Activated naive CD4-positive, alpha-beta T cell treated with anti-CD3 and anti-CD28 coated beads, Interleukin-2, amount 50 U/mL, for 24 hours (primary cell): ENCODE measurements at regions not wholly inside any gene's neighbourhood (a gene's known extent, or its start where the extent isn't known, plus 50 kb on each side); places are given as distances from the start of the nearest gene placed in this dataset.

Source experiments
- H3K27ac Mint-ChIP-seq: one replicate; pipeline ENCODE4 v1.8.0; 2021; ENCODE audit warnings: mild to moderate bottlenecking, mixed read lengths
- H3K27me3 Mint-ChIP-seq: one replicate; pipeline ENCODE4 v1.8.0; 2021; ENCODE audit warnings: mixed read lengths
- H3K36me3 Mint-ChIP-seq: one replicate; pipeline ENCODE4 v1.8.0; 2021; ENCODE audit warnings: mixed read lengths
- H3K4me1 Mint-ChIP-seq: one replicate; pipeline ENCODE4 v1.8.0; 2021; ENCODE audit warnings: mixed read lengths
- H3K4me3 Mint-ChIP-seq: one replicate; pipeline ENCODE4 v1.8.0; 2021; ENCODE audit warnings: mild to moderate bottlenecking, mixed read lengths
- H3K9me3 Mint-ChIP-seq: one replicate; pipeline ENCODE4 v1.8.0; 2021; ENCODE audit warnings: mixed read lengths

- no peak overlapping the region for H3K4me3 Mint-ChIP-seq
- H3K36me3 Mint-ChIP-seq: no peaks in the 10 kb centered on the region
- peaks cover 2% of the 10 kb centered on the region for H3K27me3 Mint-ChIP-seq
- no peaks in the 10 kb centered on the region for H3K9me3 Mint-ChIP-seq
- H3K4me1 Mint-ChIP-seq: no peaks in the 10 kb centered on the region
- H3K27ac Mint-ChIP-seq: no peak overlapping the region
Measured at GRCh38 chr13:106263801-106264200, 271.7 kb downstream of the EFNB2 start.

GRCh38 chr13:106262886-106263285 is 272.6 kb downstream of the EFNB2 start:
- Mint-ChIP-seq H3K4me3 (no peak overlapping the region), H3K36me3 (no peaks in the 10 kb centered on the region), H3K4me1 (no peaks in the 10 kb centered on the region), H3K27me3 (peaks cover 2% of the 10 kb centered on the region), H3K27ac (no peak overlapping the region), H3K9me3 (no peaks in the 10 kb centered on the region)

GRCh38 chr13:106261450-106261849 is 274.0 kb downstream of the EFNB2 start:
- H3K27ac Mint-ChIP-seq: no peak overlapping the region

GRCh38 chr13:106260352-106260751 is 275.1 kb downstream of the EFNB2 start:
- Mint-ChIP-seq H3K4me1 (no peaks in the 10 kb centered on the region), H3K4me3 (no peak overlapping the region), H3K9me3 (no peaks in the 10 kb centered on the region), H3K27me3 (peaks cover 2% of the 10 kb centered on the region), H3K36me3 (no peaks in the 10 kb centered on the region), H3K27ac (no peak overlapping the region)

More at GRCh38 chr13:106261450-106261849, 274.0 kb downstream of the EFNB2 start:
- Mint-ChIP-seq H3K36me3 (no peaks in the 10 kb centered on the region), H3K27me3 (peaks cover 2% of the 10 kb centered on the region), H3K4me1 (no peaks in the 10 kb centered on the region), H3K4me3 (no peak overlapping the region), H3K9me3 (no peaks in the 10 kb centered on the region)

GRCh38 chr13:106259928-106260327 is 275.5 kb downstream of the EFNB2 start:
- H3K9me3 Mint-ChIP-seq: no peaks in the 10 kb centered on the region
- no peaks in the 10 kb centered on the region for H3K4me1 Mint-ChIP-seq
- no peak overlapping the region for H3K27ac Mint-ChIP-seq
- H3K36me3 Mint-ChIP-seq: no peaks in the 10 kb centered on the region
- no peak overlapping the region for H3K4me3 Mint-ChIP-seq
- peaks cover 2% of the 10 kb centered on the region for H3K27me3 Mint-ChIP-seq

GRCh38 chr13:106246666-106247188 is 288.7 kb downstream of the EFNB2 start:
- Mint-ChIP-seq H3K36me3 (no peaks in the 10 kb centered on the region), H3K27me3 (no peaks in the 10 kb centered on the region), H3K9me3 (no peaks in the 10 kb centered on the region), H3K27ac (no peak overlapping the region), H3K4me3 (no peak overlapping the region), H3K4me1 (no peaks in the 10 kb centered on the region)

GRCh38 chr13:106246242-106246641 is 289.2 kb downstream of the EFNB2 start:
- Mint-ChIP-seq H3K9me3 (no peaks in the 10 kb centered on the region), H3K4me1 (no peaks in the 10 kb centered on the region), H3K4me3 (no peak overlapping the region), H3K36me3 (no peaks in the 10 kb centered on the region), H3K27ac (no peak overlapping the region), H3K27me3 (no peaks in the 10 kb centered on the region)

GRCh38 chr13:106243011-106243565 is 292.4 kb downstream of the EFNB2 start:
- Mint-ChIP-seq H3K4me3 (no peak overlapping the region), H3K9me3 (no peaks in the 10 kb centered on the region), H3K27me3 (no peaks in the 10 kb centered on the region), H3K36me3 (no peaks in the 10 kb centered on the region), H3K27ac (no peak overlapping the region), H3K4me1 (no peaks in the 10 kb centered on the region)

- Mint-ChIP-seq H3K4me1 (no peaks in the 10 kb centered on the region), H3K4me3 (no peak overlapping the region), H3K36me3 (no peaks in the 10 kb centered on the region), H3K27me3 (no peaks in the 10 kb centered on the region), H3K9me3 (no peaks in the 10 kb centered on the region), H3K27ac (no peak overlapping the region)
Measured at GRCh38 chr13:106241974-106242953, 293.2 kb downstream of the EFNB2 start.

GRCh38 chr13:106238690-106239089 is 296.8 kb downstream of the EFNB2 start:
- H3K4me1 Mint-ChIP-seq: no peaks in the 10 kb centered on the region
- no peaks in the 10 kb centered on the region for H3K27me3 Mint-ChIP-seq
- H3K36me3 Mint-ChIP-seq: no peaks in the 10 kb centered on the region
- no peaks in the 10 kb centered on the region for H3K9me3 Mint-ChIP-seq
- no peak overlapping the region for H3K27ac Mint-ChIP-seq
- no peak overlapping the region for H3K4me3 Mint-ChIP-seq

- Mint-ChIP-seq H3K4me1 (no peaks in the 10 kb centered on the region), H3K4me3 (no peak overlapping the region), H3K9me3 (peaks cover 6% of the 10 kb centered on the region), H3K27ac (no peak overlapping the region), H3K36me3 (no peaks in the 10 kb centered on the region), H3K27me3 (no peaks in the 10 kb centered on the region)
Measured at GRCh38 chr13:106234636-106235035, 300.8 kb downstream of the EFNB2 start.

- Mint-ChIP-seq H3K27ac (no peak overlapping the region), H3K4me1 (no peaks in the 10 kb centered on the region), H3K4me3 (no peak overlapping the region), H3K27me3 (no peaks in the 10 kb centered on the region), H3K9me3 (peaks cover 6% of the 10 kb centered on the region), H3K36me3 (no peaks in the 10 kb centered on the region)
Measured at GRCh38 chr13:106233134-106233735, 302.2 kb downstream of the EFNB2 start.

- H3K27me3 Mint-ChIP-seq: no peaks in the 10 kb centered on the region
- no peaks in the 10 kb centered on the region for H3K36me3 Mint-ChIP-seq
- H3K27ac Mint-ChIP-seq: no peak overlapping the region
- H3K4me1 Mint-ChIP-seq: no peaks in the 10 kb centered on the region
- peaks cover 6% of the 10 kb centered on the region for H3K9me3 Mint-ChIP-seq
- H3K4me3 Mint-ChIP-seq: no peak overlapping the region
Measured at GRCh38 chr13:106232681-106233080, 302.8 kb downstream of the EFNB2 start.

GRCh38 chr13:106230450-106230849 is 305.0 kb downstream of the EFNB2 start:
- Mint-ChIP-seq H3K27me3 (no peaks in the 10 kb centered on the region), H3K4me1 (no peaks in the 10 kb centered on the region), H3K27ac (no peak overlapping the region), H3K9me3 (peaks cover 6% of the 10 kb centered on the region), H3K36me3 (no peaks in the 10 kb centered on the region), H3K4me3 (no peak overlapping the region)

- no peaks in the 10 kb centered on the region for H3K27me3 Mint-ChIP-seq
- no peaks in the 10 kb centered on the region for H3K36me3 Mint-ChIP-seq
- no peaks in the 10 kb centered on the region for H3K4me1 Mint-ChIP-seq
- H3K9me3 Mint-ChIP-seq: no peaks in the 10 kb centered on the region
- no peak overlapping the region for H3K4me3 Mint-ChIP-seq
- H3K27ac Mint-ChIP-seq: no peak overlapping the region
Measured at GRCh38 chr13:106225126-106225525, 310.3 kb downstream of the EFNB2 start.

- Mint-ChIP-seq H3K27ac (no peak overlapping the region), H3K36me3 (no peaks in the 10 kb centered on the region), H3K9me3 (no peaks in the 10 kb centered on the region), H3K27me3 (no peaks in the 10 kb centered on the region), H3K4me3 (no peak overlapping the region), H3K4me1 (no peaks in the 10 kb centered on the region)
Measured at GRCh38 chr13:106220211-106220610, 315.3 kb downstream of the EFNB2 start.
